Astrocyte of the cerebellum (primary cell): ENCODE measurements at regions not wholly inside any gene's neighbourhood (a gene's known extent, or its start where the extent isn't known, plus 50 kb on each side); places are given as distances from the start of the nearest gene placed in this dataset.

Source experiments
- DNase-seq: peaks from one replicate; pipeline ENCODE4 v3.0.0-alpha.2; 2011; ENCODE audit warnings: low read depth
- H3K4me3 ChIP-seq: 2 replicates; pipeline ENCODE4 v1.5.1; 2011; ENCODE audit warnings: mild to moderate bottlenecking, low read depth, low read length, moderate library complexity
- CTCF ChIP-seq: IDR thresholded peaks from 2 replicates; pipeline ENCODE4 v1.5.1; 2012; ENCODE audit warnings: low read length, low read depth, moderate library complexity, mild to moderate bottlenecking; ENCODE audit errors: missing control alignments
- in situ Hi-C: cut with HindIII; loops from 2 replicates; pipeline ENCODE4 v1.10.0; 2017; ENCODE audit warnings: low sequenced_read_pairs

GRCh38 chr9:81113453-81114124 lies 575.8 kb downstream of the TLE1 start:
- in situ Hi-C loops: no loop called here
- no peak overlapping the region for H3K4me3 ChIP-seq
- TF ChIP-seq CTCF: no peak
- no peak for DNase-seq

- in situ Hi-C loops: no loop called here
- no peak overlapping the region for H3K4me3 ChIP-seq
- TF ChIP-seq CTCF: no peak
- DNase-seq: no peak
These were observed 576.5 kb downstream of the TLE1 start for GRCh38 chr9:81112627-81113452.

GRCh38 chr9:81108821-81109220 lies 580.5 kb downstream of the TLE1 start:
- TF ChIP-seq CTCF: no peak
- in situ Hi-C loops: no loop called here
- no peak for DNase-seq
- no peak overlapping the region for H3K4me3 ChIP-seq

- in situ Hi-C loops: no loop called here
- DNase-seq: no peak
- TF ChIP-seq CTCF: no peak
- no peak overlapping the region for H3K4me3 ChIP-seq
These were observed 581.0 kb downstream of the TLE1 start for GRCh38 chr9:81108391-81108790.

- in situ Hi-C loops: no loop called here
- DNase-seq: no peak
- no peak overlapping the region for H3K4me3 ChIP-seq
- TF ChIP-seq CTCF: peak; percentile 65
These were observed 585.5 kb downstream of the TLE1 start for GRCh38 chr9:81103597-81104471.

GRCh38 chr9:81097131-81097847 lies 592.1 kb downstream of the TLE1 start:
- no peak overlapping the region for H3K4me3 ChIP-seq
- in situ Hi-C loops: no loop called here
- DNase-seq: no peak
- no peak for TF ChIP-seq CTCF
